Stimulated activated CD8-positive, alpha-beta memory T cell treated with anti-CD3 and anti-CD28 coated beads, Interleukin-7, amount 100 ng/mL, for 48 hours (primary cell): ENCODE measurements at regions not wholly inside any gene's neighbourhood (a gene's known extent, or its start where the extent isn't known, plus 50 kb on each side); places are given as distances from the start of the nearest gene placed in this dataset.
"Not testable (repeated sequence)": the region's sequence is repeated elsewhere in the genome, so short reads cannot be mapped to it uniquely, and the experiment has no call there.

Experiments used
- DNase-seq, 2 donors: peaks; one replicate each; pipeline ENCODE4 v3.0.0-alpha.2; 2020; ENCODE audit warnings: low read depth in 1 of 2; ENCODE audit errors: extremely low read depth in 1 of 2

- DNase-seq, result no peak
These were observed 163.0 kb upstream of the SSTR1 start for GRCh38 chr14:38044710-38045109.

GRCh38 chr14:38045461-38045860 lies 162.2 kb upstream of the SSTR1 start:
- no peak for DNase-seq

GRCh38 chr14:38046160-38046559 lies 161.5 kb upstream of the SSTR1 start:
- no peak for DNase-seq

GRCh38 chr14:38047195-38047902 lies 160.4 kb upstream of the SSTR1 start:
- DNase-seq, result no peak

GRCh38 chr14:38053666-38054065 lies 154.0 kb upstream of the SSTR1 start:
- DNase-seq, result no peak

- DNase-seq, result no peak
These were observed 151.4 kb upstream of the SSTR1 start for GRCh38 chr14:38056270-38056669.

DNA sequence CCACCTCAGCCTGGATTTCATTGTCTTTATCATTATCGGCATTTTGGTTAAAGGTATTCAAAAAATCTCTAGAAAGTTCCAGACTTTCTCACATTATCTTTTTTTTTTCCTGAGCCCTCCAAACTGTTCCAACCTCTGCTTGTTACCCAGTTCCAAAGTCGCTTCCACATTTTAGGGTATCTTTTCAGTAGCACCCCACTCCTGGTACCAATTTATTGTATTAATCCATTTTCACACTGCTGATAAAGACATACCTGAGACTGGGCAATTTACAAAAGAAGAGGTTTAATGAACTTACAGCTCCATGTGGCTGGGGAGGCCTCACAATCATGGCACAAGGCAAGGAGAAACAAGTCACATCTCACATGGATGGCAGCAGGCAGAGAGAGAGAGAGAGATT lies 145.5 kb upstream of the SSTR1 start:
- DNase-seq, result not testable (repeated sequence)

- no peak for DNase-seq
These were observed 143.9 kb upstream of the SSTR1 start for GRCh38 chr14:38063711-38064320.

DNA sequence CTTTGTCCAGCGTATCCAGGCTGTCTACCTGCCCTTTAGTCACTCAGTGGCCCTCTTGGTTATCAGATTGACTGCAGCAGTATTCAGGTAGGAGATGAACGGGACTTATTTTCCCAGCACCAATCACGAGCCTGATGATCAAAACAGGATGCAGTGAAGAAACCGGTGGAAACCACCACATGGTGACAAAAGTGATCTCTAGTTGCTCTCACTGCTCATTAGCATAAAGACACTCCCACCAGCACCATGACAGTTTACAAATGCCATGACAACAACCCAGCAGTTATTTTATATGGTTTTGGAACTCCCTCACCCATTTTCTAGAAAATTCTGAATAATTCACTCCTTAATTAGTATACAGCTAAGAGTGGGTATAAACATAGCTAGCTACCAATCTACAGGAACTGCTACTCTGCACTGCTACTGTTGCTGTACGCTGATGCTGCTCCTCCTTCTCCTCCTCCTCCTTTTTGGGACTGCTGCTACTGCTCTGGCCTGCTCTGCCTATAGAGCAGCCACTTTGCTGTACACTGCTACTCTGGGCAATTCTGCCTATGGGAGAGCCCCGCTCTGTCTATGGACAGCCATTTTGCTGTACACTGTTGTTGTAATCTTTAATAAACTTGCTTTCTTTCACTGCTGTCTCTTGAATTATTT lies 142.5 kb upstream of the SSTR1 start:
- DNase-seq, result peak in 1 of 2 donors; percentile 32

DNA sequence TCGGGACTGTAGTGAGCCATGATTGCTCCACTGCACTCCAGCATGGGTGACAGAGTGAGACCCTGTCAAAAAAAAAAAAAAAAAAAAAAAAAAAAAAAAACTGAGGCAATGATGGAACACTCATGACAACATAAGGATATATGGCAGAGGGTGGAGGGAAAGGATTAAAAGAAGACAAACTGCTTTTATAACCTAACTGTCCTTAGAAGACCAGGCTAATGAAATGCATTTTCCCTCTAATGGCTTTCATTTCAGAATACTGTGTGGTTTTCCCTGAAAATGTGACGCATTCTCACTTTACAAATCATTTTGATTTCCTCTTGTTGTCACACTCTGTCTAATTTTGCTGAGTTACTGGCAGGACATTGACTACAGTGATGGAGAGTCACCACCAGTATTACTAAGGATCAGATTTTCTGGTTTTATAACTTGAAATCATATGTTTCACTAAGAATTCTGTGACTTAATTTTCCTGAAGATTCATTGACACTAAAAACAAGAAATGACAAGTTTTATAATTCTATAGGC lies 137.6 kb upstream of the SSTR1 start:
- no peak for DNase-seq

GRCh38 chr14:38073641-38074040 lies 134.1 kb upstream of the SSTR1 start:
- DNase-seq, result no peak

DNA sequence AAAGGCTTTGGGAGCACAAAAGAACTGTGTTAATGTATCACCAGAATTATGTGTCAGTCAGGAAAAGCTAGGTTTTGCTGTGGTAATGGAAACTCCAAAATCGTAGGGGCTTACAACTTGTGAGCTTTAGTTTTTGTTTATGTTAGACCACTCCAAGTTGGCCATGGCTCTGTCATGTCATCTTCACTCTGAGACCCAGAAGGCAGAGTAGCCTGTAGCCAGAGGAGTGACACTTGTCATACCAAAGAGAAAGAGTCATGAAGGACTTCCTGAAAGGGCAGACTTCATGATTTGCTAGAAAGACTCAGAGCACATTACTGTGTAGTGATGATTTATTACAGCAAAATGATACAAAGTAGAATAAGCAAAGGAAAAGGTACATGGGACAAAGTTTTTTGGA lies 133.6 kb upstream of the SSTR1 start:
- no peak for DNase-seq

GRCh38 chr14:38074754-38075153 lies 132.9 kb upstream of the SSTR1 start:
- DNase-seq, result no peak

DNA sequence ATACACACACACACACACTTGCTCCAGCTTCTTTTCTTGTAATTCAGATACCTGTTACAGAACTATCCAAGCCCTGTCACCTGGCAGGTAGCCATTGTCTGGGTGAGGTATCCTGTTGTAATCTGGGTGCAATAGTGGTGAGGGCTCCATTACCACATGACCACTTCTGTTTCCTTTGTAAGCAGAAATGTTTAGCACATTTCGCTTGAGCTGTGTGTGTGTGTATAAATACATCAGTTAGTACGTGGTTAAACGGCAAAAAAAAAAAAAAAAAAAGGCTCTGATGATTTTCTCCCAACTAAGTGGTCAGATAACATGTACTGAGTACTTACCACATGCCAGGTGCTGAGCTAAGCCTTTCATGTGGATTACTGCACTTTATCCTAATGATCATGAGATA lies 129.3 kb upstream of the SSTR1 start:
- no peak for DNase-seq

- no peak for DNase-seq
These were observed 128.4 kb upstream of the SSTR1 start for GRCh38 chr14:38079268-38079667.

GRCh38 chr14:38079886-38080285 lies 127.8 kb upstream of the SSTR1 start:
- DNase-seq, result no peak

GRCh38 chr14:38080696-38081095 lies 127.0 kb upstream of the SSTR1 start:
- DNase-seq, result no peak

- DNase-seq, result no peak
These were observed 124.7 kb upstream of the SSTR1 start for GRCh38 chr14:38083039-38083438.

DNA sequence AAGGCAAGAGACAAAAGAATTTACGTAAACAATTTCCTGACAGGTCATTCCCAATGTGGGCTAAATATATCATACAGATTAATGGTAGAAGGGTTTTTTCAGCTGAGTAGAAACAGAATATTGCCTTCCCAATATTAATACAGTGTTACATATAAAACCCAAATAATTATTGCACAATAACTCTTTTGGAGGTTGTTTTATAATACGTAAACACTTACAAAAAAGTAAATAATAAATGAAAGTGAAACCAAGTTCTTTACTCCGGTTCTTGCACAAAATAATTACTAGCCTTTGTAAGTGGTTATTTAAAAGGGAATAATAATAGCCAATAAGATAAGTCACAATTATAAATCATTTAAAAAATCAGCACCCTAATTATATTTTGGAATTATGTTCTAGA lies 118.6 kb upstream of the SSTR1 start:
- no peak for DNase-seq

DNA sequence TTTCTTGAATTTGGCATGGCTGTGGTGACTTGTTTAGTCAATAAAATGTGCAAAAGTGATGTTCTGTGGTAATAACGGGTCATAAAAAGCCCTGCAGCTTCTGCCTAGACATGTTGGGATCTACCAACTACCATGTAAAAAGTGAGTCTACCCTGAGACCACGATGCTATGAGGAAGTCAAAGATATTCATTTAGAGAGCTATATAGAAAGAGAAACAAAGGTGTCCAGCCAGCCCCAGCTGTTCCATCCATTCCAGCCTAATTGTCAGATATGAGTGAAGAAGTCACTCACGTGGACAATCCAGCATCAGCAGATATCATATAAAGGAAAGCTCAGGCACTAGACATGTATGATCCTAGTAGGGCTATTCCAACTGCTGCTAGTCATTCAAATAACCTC lies 117.2 kb upstream of the SSTR1 start:
- no peak for DNase-seq

DNA sequence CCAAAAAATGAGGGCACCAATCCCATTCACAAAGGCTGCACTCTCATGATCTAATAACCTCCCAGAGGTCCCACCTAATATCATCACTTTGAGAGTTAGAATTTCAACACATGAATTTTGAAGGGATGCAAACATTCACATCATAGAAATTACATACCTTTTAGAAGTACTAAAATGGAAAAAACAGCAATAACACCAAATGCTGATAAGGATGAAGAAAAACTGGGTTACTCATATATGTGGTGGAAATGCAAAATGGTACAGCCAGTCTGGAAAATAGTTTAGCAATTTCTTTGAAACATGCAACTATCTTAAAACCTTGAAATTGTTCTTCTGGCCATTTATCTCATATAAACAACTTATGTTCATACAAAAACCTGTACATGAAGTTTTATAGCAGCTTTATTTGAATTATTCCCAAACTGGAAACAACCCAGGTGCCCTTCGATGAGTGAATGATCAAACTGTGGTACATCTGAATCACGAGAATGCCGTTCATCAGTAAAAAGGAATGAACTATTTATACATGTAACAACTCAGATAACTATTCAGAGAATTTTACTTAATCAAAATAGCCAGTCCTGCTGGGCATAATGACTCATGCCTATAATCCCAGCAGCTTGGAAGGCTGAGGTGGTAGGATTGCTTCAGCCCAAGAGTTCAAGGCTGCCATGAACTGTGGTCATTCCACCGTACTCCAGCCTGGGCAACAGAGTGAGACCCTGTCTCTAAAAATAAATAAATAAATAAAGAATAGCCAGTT lies 109.4 kb upstream of the SSTR1 start:
- no peak for DNase-seq
